ENCODE measurements at regions not wholly inside any gene's neighbourhood (a gene's known extent, or its start where the extent isn't known, plus 50 kb on each side); places are given as distances from the start of the nearest gene placed in this dataset.

DNA sequence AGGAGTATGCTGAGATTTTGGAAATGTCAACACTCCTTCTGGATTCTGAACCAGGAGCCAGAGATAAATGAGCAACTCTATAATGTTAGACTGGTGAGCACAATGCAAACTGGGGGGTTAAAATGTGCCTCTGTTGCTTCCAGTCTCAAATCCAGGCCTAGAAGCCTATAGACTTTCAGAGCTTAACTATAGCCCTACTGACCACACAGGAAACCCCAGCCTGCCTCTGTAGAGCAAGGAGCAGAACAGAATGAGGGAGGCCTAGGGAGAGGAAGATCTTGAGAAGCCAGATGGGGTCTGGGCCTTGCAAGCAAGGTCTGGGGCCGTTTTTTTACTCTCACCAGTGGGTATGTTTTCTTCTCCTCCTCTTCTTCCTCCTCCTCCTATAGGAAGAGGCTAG is 225.4 kb upstream of the KITLG start:
- Histone ChIP-seq H3K4me1 (no peaks in the 10 kb centered on the region), H3K9me3 (no peaks in the 10 kb centered on the region), H3K27ac (no peak overlapping the region), H3K27me3 (no peaks in the 10 kb centered on the region), H3K4me3 (no peak overlapping the region), H3K36me3 (replicated peaks in 1 of 2; ENCODE audit: insufficient read depth in 1 of 2, low read depth in 2 of 2) (no peaks in the 10 kb centered on the region)
- WGBS, 2 donors: 33 to 37% methylated on average over 1 of the region's 1 CpG
- ATAC-seq (no peak), DNase-seq (no peak)
- TF ChIP-seq, protein P1, sequence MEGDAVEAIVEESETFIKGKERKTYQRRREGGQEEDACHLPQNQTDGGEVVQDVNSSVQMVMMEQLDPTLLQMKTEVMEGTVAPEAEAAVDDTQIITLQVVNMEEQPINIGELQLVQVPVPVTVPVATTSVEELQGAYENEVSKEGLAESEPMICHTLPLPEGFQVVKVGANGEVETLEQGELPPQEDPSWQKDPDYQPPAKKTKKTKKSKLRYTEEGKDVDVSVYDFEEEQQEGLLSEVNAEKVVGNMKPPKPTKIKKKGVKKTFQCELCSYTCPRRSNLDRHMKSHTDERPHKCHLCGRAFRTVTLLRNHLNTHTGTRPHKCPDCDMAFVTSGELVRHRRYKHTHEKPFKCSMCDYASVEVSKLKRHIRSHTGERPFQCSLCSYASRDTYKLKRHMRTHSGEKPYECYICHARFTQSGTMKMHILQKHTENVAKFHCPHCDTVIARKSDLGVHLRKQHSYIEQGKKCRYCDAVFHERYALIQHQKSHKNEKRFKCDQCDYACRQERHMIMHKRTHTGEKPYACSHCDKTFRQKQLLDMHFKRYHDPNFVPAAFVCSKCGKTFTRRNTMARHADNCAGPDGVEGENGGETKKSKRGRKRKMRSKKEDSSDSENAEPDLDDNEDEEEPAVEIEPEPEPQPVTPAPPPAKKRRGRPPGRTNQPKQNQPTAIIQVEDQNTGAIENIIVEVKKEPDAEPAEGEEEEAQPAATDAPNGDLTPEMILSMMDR (IDR thresholded peaks at IDR 0.05): no peak
- intact Hi-C loops (cut with DNase I): no loop called here

DNA sequence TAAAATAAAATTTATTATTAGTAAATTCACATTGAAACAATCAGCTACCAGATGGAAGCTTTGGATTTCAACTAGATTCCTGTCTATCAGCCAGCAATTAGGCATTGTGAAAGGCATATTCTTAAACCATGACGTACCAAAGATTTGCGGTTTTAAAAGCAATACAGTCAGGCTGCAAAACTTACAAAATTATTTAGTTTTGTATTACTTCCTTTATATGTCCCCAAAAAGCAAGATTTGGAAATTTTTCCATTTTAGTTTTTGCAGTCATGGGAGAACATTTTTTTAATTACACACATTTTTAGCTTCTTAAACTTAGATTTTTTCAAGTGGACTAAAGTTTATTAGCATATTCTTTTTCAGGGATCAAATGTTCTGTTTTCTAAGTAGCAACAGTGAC is 225.0 kb upstream of the KITLG start:
- no peak for DNase-seq
- ATAC-seq: no peak
- H3K4me1 ChIP-seq: no peaks in the 10 kb centered on the region
- H3K27me3 ChIP-seq: no peaks in the 10 kb centered on the region
- TF ChIP-seq, protein P1 (IDR thresholded peaks at IDR 0.05): no peak
- no peak for TF ChIP-seq POLR2A (IDR thresholded peaks at IDR 0.05)
- no peak overlapping the region for H3K4me3 ChIP-seq
- H3K36me3 ChIP-seq (replicated peaks in 1 of 2; ENCODE audit: insufficient read depth in 1 of 2, low read depth in 2 of 2): no peaks in the 10 kb centered on the region
- H3K27ac ChIP-seq: no peak overlapping the region
- intact Hi-C loops (cut with DNase I): no loop called here
- H3K9me3 ChIP-seq: no peaks in the 10 kb centered on the region
- WGBS, 2 donors: 95 to 97% methylated on average over 2 of the region's 2 CpGs

DNA sequence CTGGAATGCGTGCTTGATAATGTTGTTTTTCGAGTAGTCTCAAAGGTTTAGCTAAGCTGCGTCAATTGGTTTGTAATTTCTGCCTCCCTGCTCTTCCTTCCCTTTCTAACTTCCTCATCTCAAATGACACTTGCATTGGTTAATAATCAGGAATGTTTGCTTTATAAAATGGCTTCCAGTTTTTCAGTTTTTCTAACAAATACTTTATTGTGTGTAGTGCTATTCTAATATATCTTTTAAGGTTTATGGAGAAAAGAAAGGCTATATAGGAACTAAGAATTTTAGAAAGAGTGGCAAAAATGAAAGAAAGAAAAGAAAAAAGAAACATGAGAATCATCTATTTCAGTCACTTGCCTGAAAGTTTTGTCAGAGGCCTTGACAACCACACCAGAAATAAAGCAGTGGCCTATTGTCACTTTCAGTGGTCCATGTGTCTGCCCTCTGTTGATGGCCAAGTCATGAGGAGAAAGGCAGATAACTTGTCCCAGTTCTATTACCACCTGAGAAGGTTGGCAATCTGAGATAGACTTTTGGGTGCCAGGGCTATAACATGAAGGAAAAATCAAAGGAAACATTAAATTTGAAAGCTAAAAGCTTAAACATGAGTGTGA is 221.9 kb upstream of the KITLG start:
- WGBS, 2 donors: 76 to 92% methylated on average over 3 of the region's 3 CpGs
- TF ChIP-seq, protein P1 (IDR thresholded peaks at IDR 0.05): no peak
- no peak for DNase-seq
- no peaks in the 10 kb centered on the region for H3K36me3 ChIP-seq (replicated peaks in 1 of 2; ENCODE audit: insufficient read depth in 1 of 2, low read depth in 2 of 2)
- no peaks in the 10 kb centered on the region for H3K9me3 ChIP-seq
- no peaks in the 10 kb centered on the region for H3K4me1 ChIP-seq
- intact Hi-C loops (cut with DNase I): no loop called here
- no peaks in the 10 kb centered on the region for H3K27me3 ChIP-seq
- no peak overlapping the region for H3K4me3 ChIP-seq
- no peak overlapping the region for H3K27ac ChIP-seq
- no peak for ATAC-seq

DNA sequence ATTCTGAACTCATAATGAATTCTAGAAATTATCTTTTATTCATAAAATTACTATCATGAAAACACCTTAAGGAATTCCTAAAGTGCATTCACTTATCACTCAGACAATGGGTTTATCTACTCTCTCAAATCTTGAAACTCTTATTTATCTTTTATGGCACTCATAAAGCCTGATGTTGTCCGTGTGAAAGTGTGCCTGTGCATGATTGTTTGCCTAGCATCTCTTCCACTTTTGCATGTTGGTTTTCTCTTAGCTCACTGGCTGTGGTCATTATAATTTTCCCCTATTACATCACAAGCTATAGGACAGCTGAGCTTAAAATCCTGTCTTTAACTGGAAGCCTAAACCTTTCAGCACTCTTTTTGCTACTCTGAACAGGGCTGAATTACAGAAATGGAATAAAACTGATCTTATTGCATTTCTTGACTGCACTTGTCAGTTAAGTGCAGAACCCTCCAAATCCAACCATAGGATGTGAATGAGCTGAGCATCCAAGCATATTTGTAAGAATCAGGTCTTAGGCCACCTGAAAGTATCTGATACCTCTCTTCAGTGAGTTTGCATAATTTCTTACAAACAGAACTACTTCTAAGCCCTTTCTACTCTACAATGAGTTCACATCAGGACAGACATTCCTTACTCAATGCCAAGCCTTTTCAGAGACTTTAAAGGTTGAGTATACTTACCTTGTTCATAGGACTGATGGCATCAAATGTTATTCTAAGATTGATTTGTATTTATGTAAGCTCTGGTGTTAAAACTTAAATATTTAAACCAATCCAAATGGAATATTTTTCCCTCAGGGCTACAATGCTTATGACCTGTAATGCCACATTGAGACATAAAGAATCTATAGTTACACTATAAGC is 221.2 kb upstream of the KITLG start:
- no peak overlapping the region for H3K4me3 ChIP-seq
- 47 to 50% methylated on average over 1 of the region's 1 CpG for WGBS, 2 donors
- H3K4me1 ChIP-seq: no peaks in the 10 kb centered on the region
- no peak overlapping the region for H3K27ac ChIP-seq
- intact Hi-C loops (cut with DNase I): no loop called here
- no peaks in the 10 kb centered on the region for H3K36me3 ChIP-seq (replicated peaks in 1 of 2; ENCODE audit: insufficient read depth in 1 of 2, low read depth in 2 of 2)
- ATAC-seq (no peak), DNase-seq (no peak)
- no peaks in the 10 kb centered on the region for H3K27me3 ChIP-seq
- TF ChIP-seq, protein P1 (IDR thresholded peaks at IDR 0.05): no peak
- no peak for TF ChIP-seq POLR2A (IDR thresholded peaks at IDR 0.05)
- no peaks in the 10 kb centered on the region for H3K9me3 ChIP-seq

DNA sequence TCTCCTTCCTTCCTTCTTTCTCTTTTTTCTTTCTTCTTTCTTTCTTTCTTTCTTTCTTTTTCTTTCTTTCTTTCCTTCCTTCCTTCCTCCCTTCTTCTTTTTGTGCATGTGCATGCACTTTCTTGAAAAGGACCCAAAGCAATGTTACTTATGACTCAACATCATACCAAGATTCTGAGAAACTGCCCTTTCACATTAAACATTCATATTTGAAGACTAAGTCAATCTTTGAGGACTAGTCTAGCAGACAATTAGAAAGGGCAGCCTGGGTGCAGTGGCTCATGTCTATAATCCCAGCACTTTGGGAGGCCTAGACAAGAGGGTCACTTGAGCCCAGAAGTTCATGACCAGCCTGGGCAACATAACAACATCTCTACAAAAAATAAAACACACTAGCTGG is 212.8 kb upstream of the KITLG start:
- intact Hi-C loops (cut with DNase I): no loop called here
- H3K9me3 ChIP-seq: no peaks in the 10 kb centered on the region
- TF ChIP-seq, protein P1 (IDR thresholded peaks at IDR 0.05): no peak
- TF ChIP-seq POLR2A (IDR thresholded peaks at IDR 0.05): no peak
- no peak overlapping the region for H3K27ac ChIP-seq
- no peak for ATAC-seq
- DNase-seq: no peak
- H3K27me3 ChIP-seq: no peaks in the 10 kb centered on the region
- H3K4me3 ChIP-seq: no peak overlapping the region
- no peaks in the 10 kb centered on the region for H3K36me3 ChIP-seq (replicated peaks in 1 of 2; ENCODE audit: insufficient read depth in 1 of 2, low read depth in 2 of 2)
- H3K4me1 ChIP-seq: no peaks in the 10 kb centered on the region
